ENCODE measurements at regions not wholly inside any gene's neighbourhood (a gene's known extent, or its start where the extent isn't known, plus 50 kb on each side); places are given as distances from the start of the nearest gene placed in this dataset.
"Not testable (repeated sequence)": the region's sequence is repeated elsewhere in the genome, so short reads cannot be mapped to it uniquely, and the experiment has no call there.

- no peak overlapping the region for H3K4me3 ChIP-seq (ENCODE audit: low read depth, low read length)
- no peak overlapping the region for H3K27ac Mint-ChIP-seq
- peaks cover 0 to 24% (median 5%) of the 10 kb centered on the region in 7 donors for H3K9me3 Mint-ChIP-seq
- H3K36me3 Mint-ChIP-seq, result no peaks in the 10 kb centered on the region
- no peaks in the 10 kb centered on the region for H3K4me1 ChIP-seq (ENCODE audit: control insufficient read depth, insufficient read depth, low read length, poor library complexity, severe bottlenecking)
- no peaks in the 10 kb centered on the region for H3K4me1 Mint-ChIP-seq
- no peaks in the 10 kb centered on the region for H3K9me3 ChIP-seq (ENCODE audit: control insufficient read depth in 2 of 2, low read length in 2 of 2)
- no peak overlapping the region for H3K4me3 Mint-ChIP-seq
- DNase-seq, result no peak
- H3K27ac ChIP-seq (ENCODE audit: insufficient read depth, low read length, poor library complexity, severe bottlenecking), result no peak overlapping the region
- H3K27me3 ChIP-seq (ENCODE audit: control insufficient read depth, insufficient read depth, low read length), result no peaks in the 10 kb centered on the region
- H3K36me3 ChIP-seq (ENCODE audit: control insufficient read depth, insufficient read depth, low read length), result no peaks in the 10 kb centered on the region
- no peaks in the 10 kb centered on the region for H3K27me3 Mint-ChIP-seq
- ATAC-seq (ENCODE audit: low read depth in 2 of 2), result no peak
These were observed 95.1 kb downstream of the TPBG start for GRCh38 chr6:82458705-82459104.

GRCh38 chr6:82461536-82461935 lies 97.9 kb downstream of the TPBG start:
- no peak overlapping the region for H3K27ac Mint-ChIP-seq
- Histone ChIP-seq H3K27me3 (ENCODE audit: control insufficient read depth, insufficient read depth, low read length) (no peaks in the 10 kb centered on the region), H3K4me3 (ENCODE audit: low read depth, low read length) (no peak overlapping the region), H3K36me3 (ENCODE audit: control insufficient read depth, insufficient read depth, low read length) (no peaks in the 10 kb centered on the region), H3K4me1 (ENCODE audit: control insufficient read depth, insufficient read depth, low read length, poor library complexity, severe bottlenecking) (no peaks in the 10 kb centered on the region), H3K9me3 (ENCODE audit: control insufficient read depth in 2 of 2, low read length in 2 of 2) (no peaks in the 10 kb centered on the region), H3K27ac (ENCODE audit: insufficient read depth, low read length, poor library complexity, severe bottlenecking) (no peak overlapping the region)
- no peak for ATAC-seq (ENCODE audit: low read depth in 2 of 2)
- H3K4me1 Mint-ChIP-seq, result no peaks in the 10 kb centered on the region
- H3K9me3 Mint-ChIP-seq, result peaks cover 0 to 12% (median 5%) of the 10 kb centered on the region in 7 donors
- DNase-seq, result no peak
- no peak overlapping the region for H3K4me3 Mint-ChIP-seq
- no peaks in the 10 kb centered on the region for H3K27me3 Mint-ChIP-seq
- no peaks in the 10 kb centered on the region for H3K36me3 Mint-ChIP-seq

GRCh38 chr6:82467338-82467737 lies 103.7 kb downstream of the TPBG start:
- H3K27ac ChIP-seq (ENCODE audit: insufficient read depth, low read length, poor library complexity, severe bottlenecking), result no peak overlapping the region
- no peaks in the 10 kb centered on the region for H3K4me1 Mint-ChIP-seq
- H3K36me3 ChIP-seq (ENCODE audit: control insufficient read depth, insufficient read depth, low read length), result no peaks in the 10 kb centered on the region
- H3K27ac Mint-ChIP-seq, result no peak overlapping the region
- no peaks in the 10 kb centered on the region for H3K27me3 Mint-ChIP-seq
- H3K4me3 ChIP-seq (ENCODE audit: low read depth, low read length), result no peak overlapping the region
- ATAC-seq (ENCODE audit: low read depth in 2 of 2) (no peak), DNase-seq (no peak)
- H3K9me3 Mint-ChIP-seq, result peaks cover 0 to 13% (median 2%) of the 10 kb centered on the region in 7 donors
- no peaks in the 10 kb centered on the region for H3K36me3 Mint-ChIP-seq
- no peaks in the 10 kb centered on the region for H3K9me3 ChIP-seq (ENCODE audit: control insufficient read depth in 2 of 2, low read length in 2 of 2)
- H3K27me3 ChIP-seq (ENCODE audit: control insufficient read depth, insufficient read depth, low read length), result no peaks in the 10 kb centered on the region
- no peak overlapping the region for H3K4me3 Mint-ChIP-seq
- no peaks in the 10 kb centered on the region for H3K4me1 ChIP-seq (ENCODE audit: control insufficient read depth, insufficient read depth, low read length, poor library complexity, severe bottlenecking)

- H3K27ac Mint-ChIP-seq; H3K27me3 ChIP-seq (ENCODE audit: control insufficient read depth, insufficient read depth, low read length); H3K4me3 ChIP-seq (ENCODE audit: low read depth, low read length); H3K36me3 Mint-ChIP-seq; ATAC-seq (ENCODE audit: low read depth in 2 of 2); H3K27ac ChIP-seq (ENCODE audit: insufficient read depth, low read length, poor library complexity, severe bottlenecking); DNase-seq; H3K4me1 Mint-ChIP-seq; H3K9me3 ChIP-seq (ENCODE audit: control insufficient read depth in 2 of 2, low read length in 2 of 2); H3K36me3 ChIP-seq (ENCODE audit: control insufficient read depth, insufficient read depth, low read length); H3K4me1 ChIP-seq (ENCODE audit: control insufficient read depth, insufficient read depth, low read length, poor library complexity, severe bottlenecking); H3K4me3 Mint-ChIP-seq; H3K27me3 Mint-ChIP-seq: not testable (repeated sequence)
- peaks cover 0 to 13% (median 5%) of the 10 kb centered on the region in 7 donors for H3K9me3 Mint-ChIP-seq
These were observed 106.5 kb downstream of the TPBG start for GRCh38 chr6:82470123-82470522.

- H3K27me3 Mint-ChIP-seq; DNase-seq; H3K27me3 ChIP-seq (ENCODE audit: control insufficient read depth, insufficient read depth, low read length); H3K4me3 ChIP-seq (ENCODE audit: low read depth, low read length); H3K4me3 Mint-ChIP-seq; H3K4me1 Mint-ChIP-seq; H3K4me1 ChIP-seq (ENCODE audit: control insufficient read depth, insufficient read depth, low read length, poor library complexity, severe bottlenecking); H3K9me3 ChIP-seq (ENCODE audit: control insufficient read depth in 2 of 2, low read length in 2 of 2); H3K9me3 Mint-ChIP-seq; H3K36me3 ChIP-seq (ENCODE audit: control insufficient read depth, insufficient read depth, low read length); ATAC-seq (ENCODE audit: low read depth in 2 of 2); H3K36me3 Mint-ChIP-seq; H3K27ac ChIP-seq (ENCODE audit: insufficient read depth, low read length, poor library complexity, severe bottlenecking); H3K27ac Mint-ChIP-seq: not testable (repeated sequence)
These were observed 111.5 kb downstream of the TPBG start for GRCh38 chr6:82475106-82475505.

GRCh38 chr6:82484001-82484400 lies 120.4 kb downstream of the TPBG start:
- no peaks in the 10 kb centered on the region for H3K27me3 ChIP-seq (ENCODE audit: control insufficient read depth, insufficient read depth, low read length)
- no peaks in the 10 kb centered on the region for H3K36me3 Mint-ChIP-seq

GRCh38 chr6:82484737-82485626 lies 121.4 kb downstream of the TPBG start:
- ATAC-seq (ENCODE audit: low read depth in 2 of 2) (no peak), DNase-seq (no peak)
- no peaks in the 10 kb centered on the region for H3K36me3 ChIP-seq (ENCODE audit: control insufficient read depth, insufficient read depth, low read length)
- Mint-ChIP-seq H3K27me3 (no peaks in the 10 kb centered on the region), H3K36me3 (no peaks in the 10 kb centered on the region), H3K4me1 (no peaks in the 10 kb centered on the region), H3K4me3 (no peak overlapping the region), H3K27ac (no peak overlapping the region), H3K9me3 (peaks cover 0 to 16% (median 3%) of the 10 kb centered on the region in 7 donors)
- H3K27me3 ChIP-seq (ENCODE audit: control insufficient read depth, insufficient read depth, low read length), result no peaks in the 10 kb centered on the region
- H3K9me3 ChIP-seq (ENCODE audit: control insufficient read depth in 2 of 2, low read length in 2 of 2), result peaks cover 0 to 4% of the 10 kb centered on the region in 2 experiments
- H3K4me1 ChIP-seq (ENCODE audit: control insufficient read depth, insufficient read depth, low read length, poor library complexity, severe bottlenecking), result no peaks in the 10 kb centered on the region
- no peak overlapping the region for H3K27ac ChIP-seq (ENCODE audit: insufficient read depth, low read length, poor library complexity, severe bottlenecking)
- no peak overlapping the region for H3K4me3 ChIP-seq (ENCODE audit: low read depth, low read length)

More at GRCh38 chr6:82484001-82484400, 120.4 kb downstream of the TPBG start:
- no peak overlapping the region for H3K4me3 ChIP-seq (ENCODE audit: low read depth, low read length)
- Mint-ChIP-seq H3K4me3 (no peak overlapping the region), H3K9me3 (peaks cover 0 to 12% (median 3%) of the 10 kb centered on the region in 7 donors), H3K4me1 (no peaks in the 10 kb centered on the region), H3K27me3 (no peaks in the 10 kb centered on the region), H3K27ac (no peak overlapping the region)
- H3K4me1 ChIP-seq (ENCODE audit: control insufficient read depth, insufficient read depth, low read length, poor library complexity, severe bottlenecking), result no peaks in the 10 kb centered on the region
- H3K36me3 ChIP-seq (ENCODE audit: control insufficient read depth, insufficient read depth, low read length), result no peaks in the 10 kb centered on the region
- no peak for ATAC-seq (ENCODE audit: low read depth in 2 of 2)
- peaks cover 0 to 4% of the 10 kb centered on the region in 2 experiments for H3K9me3 ChIP-seq (ENCODE audit: control insufficient read depth in 2 of 2, low read length in 2 of 2)
- H3K27ac ChIP-seq (ENCODE audit: insufficient read depth, low read length, poor library complexity, severe bottlenecking), result no peak overlapping the region
- no peak for DNase-seq

- no peaks in the 10 kb centered on the region for H3K27me3 Mint-ChIP-seq
- H3K4me1 ChIP-seq (ENCODE audit: control insufficient read depth, insufficient read depth, low read length, poor library complexity, severe bottlenecking), result no peaks in the 10 kb centered on the region
- H3K4me1 Mint-ChIP-seq, result no peaks in the 10 kb centered on the region
- no peaks in the 10 kb centered on the region for H3K27me3 ChIP-seq (ENCODE audit: control insufficient read depth, insufficient read depth, low read length)
- no peaks in the 10 kb centered on the region for H3K36me3 ChIP-seq (ENCODE audit: control insufficient read depth, insufficient read depth, low read length)
- ATAC-seq (ENCODE audit: low read depth in 2 of 2) (no peak), DNase-seq (no peak)
- H3K4me3 ChIP-seq (ENCODE audit: low read depth, low read length), result no peak overlapping the region
- no peak overlapping the region for H3K27ac Mint-ChIP-seq
- H3K9me3 ChIP-seq (ENCODE audit: control insufficient read depth in 2 of 2, low read length in 2 of 2), result peaks cover 0 to 4% of the 10 kb centered on the region in 2 experiments
- H3K36me3 Mint-ChIP-seq, result no peaks in the 10 kb centered on the region
- no peak overlapping the region for H3K4me3 Mint-ChIP-seq
- H3K27ac ChIP-seq (ENCODE audit: insufficient read depth, low read length, poor library complexity, severe bottlenecking), result no peak overlapping the region
- H3K9me3 Mint-ChIP-seq, result peaks cover 0 to 16% (median 2%) of the 10 kb centered on the region in 7 donors
These were observed 124.3 kb downstream of the TPBG start for GRCh38 chr6:82487895-82488294.
